Body of pancreas (tissue), 4 donors: ENCODE measurements at regions not wholly inside any gene's neighbourhood (a gene's known extent, or its start where the extent isn't known, plus 50 kb on each side); places are given as distances from the start of the nearest gene placed in this dataset.

Experiments used
- ATAC-seq: fragments of 150-250 bp; one replicate; pipeline ENCODE4 v1.9.1; 2016
- DNase-seq, 4 donors: peaks; one replicate each; pipeline ENCODE4 v3.0.0-alpha.2; 2019
- H3K27ac ChIP-seq, 4 donors: fragments of 200-600 bp; sonication (generic); 1 replicate in 3 of 4; 2 replicates in 1 of 4; pipeline versions ENCODE4 v1.5.1 to v1.6.1; 2016 to 2019; ENCODE audit warnings: mild to moderate bottlenecking in 1 of 4, mixed read lengths in 1 of 4, moderate library complexity in 1 of 4
- H3K27me3 ChIP-seq, 2 donors: fragments of 200-600 bp; sonication (generic); one replicate each; pipeline ENCODE4 v1.6.0; 2016; ENCODE audit warnings: mild to moderate bottlenecking in 1 of 2
- H3K36me3 ChIP-seq, 2 donors: fragments of 200-600 bp; sonication (generic); replicated peaks in 1 of 2; 2 replicates each; pipeline ENCODE4 v1.5.1; 2016; ENCODE audit warnings: low read depth in 2 of 2; ENCODE audit not compliant: insufficient read depth in 1 of 2
- H3K4me1 ChIP-seq: fragments of 200-600 bp; sonication (generic); one replicate; pipeline ENCODE4 v1.6.0; 2016
- H3K4me3 ChIP-seq, 2 donors: fragments of 200-600 bp; sonication (generic); 1 replicate in 1 of 2; 2 replicates in 1 of 2; pipeline ENCODE4 v1.5.1; 2016 to 2019
- H3K9me3 ChIP-seq, 3 donors: fragments of 200-600 bp; sonication (generic); 1 replicate in 2 of 3; 2 replicates in 1 of 3; pipeline ENCODE4 v1.5.1; 2016
- CTCF ChIP-seq, 7 experiments: fragments of 450-650 bp in 4 of 7; fragments of 200-600 bp in 3 of 7; sonication (generic) in 3 of 7; IDR thresholded peaks; one replicate each; pipeline ENCODE4 v1.5.1; 2016 to 2019; ENCODE audit warnings: antibody characterized with exemption in 7 of 7
- POLR2A ChIP-seq, 3 donors: fragments of 450-650 bp; IDR thresholded peaks; one replicate each; pipeline ENCODE4 v1.6.1; 2016; ENCODE audit warnings: antibody characterized with exemption in 3 of 3, mild to moderate bottlenecking in 2 of 3
- WGBS, 2 donors: methylation state at CpG; one replicate each; pipeline ENCODE4 v1.1.5; 2017; 5-methylcytosine and 5-hydroxymethylcytosine counted together
- intact Hi-C: fragments of 100-400 bp; cut with DNase I; formaldehyde crosslinking; loops from one replicate; pipeline ENCODE4 v1.15.1; 2023

GRCh38 chr1:239270509-239270908 lies 115.9 kb upstream of the CHRM3 start:
- no peaks in the 10 kb centered on the region for H3K36me3 ChIP-seq
- no peak for DNase-seq
- no peak overlapping the region for H3K4me3 ChIP-seq
- 91 to 93% methylated on average over 5 of the region's 5 CpGs for WGBS, 2 donors
- H3K27me3 ChIP-seq = no peaks in the 10 kb centered on the region
- TF ChIP-seq POLR2A (IDR thresholded peaks at IDR 0.05) = no peak
- TF ChIP-seq CTCF (IDR thresholded peaks at IDR 0.05) = no peak
- H3K4me1 ChIP-seq = no peaks in the 10 kb centered on the region
- H3K9me3 ChIP-seq = no peaks in the 10 kb centered on the region
- ATAC-seq = no peak
- intact Hi-C loops = no loop called here
- no peak overlapping the region for H3K27ac ChIP-seq

- Histone ChIP-seq H3K9me3 (no peaks in the 10 kb centered on the region), H3K27me3 (no peaks in the 10 kb centered on the region), H3K36me3 (no peaks in the 10 kb centered on the region), H3K4me3 (no peak overlapping the region), H3K27ac (no peak overlapping the region), H3K4me1 (no peaks in the 10 kb centered on the region)
- intact Hi-C loops = no loop called here
- DNase-seq (no peak), ATAC-seq (no peak)
- WGBS, 2 donors = 80 to 86% methylated on average over 4 of the region's 4 CpGs
- TF ChIP-seq CTCF (IDR thresholded peaks at IDR 0.05) (no peak), POLR2A (IDR thresholded peaks at IDR 0.05) (no peak)
Measured at GRCh38 chr1:239269706-239270105, 116.7 kb upstream of the CHRM3 start.

- DNase-seq = no peak
- Histone ChIP-seq H3K4me1 (no peaks in the 10 kb centered on the region), H3K4me3 (no peak overlapping the region), H3K9me3 (no peaks in the 10 kb centered on the region), H3K36me3 (no peaks in the 10 kb centered on the region), H3K27ac (no peak overlapping the region), H3K27me3 (no peaks in the 10 kb centered on the region)
- intact Hi-C loops = no loop called here
- ATAC-seq = no peak
- WGBS, 2 donors = 53 to 60% methylated on average over 4 of the region's 4 CpGs
- no peak for TF ChIP-seq POLR2A (IDR thresholded peaks at IDR 0.05)
- TF ChIP-seq CTCF (IDR thresholded peaks at IDR 0.05) = no peak
Measured at GRCh38 chr1:239268941-239269340, 117.4 kb upstream of the CHRM3 start.

- H3K4me3 ChIP-seq = no peak overlapping the region
- no peaks in the 10 kb centered on the region for H3K4me1 ChIP-seq
- no peaks in the 10 kb centered on the region for H3K27me3 ChIP-seq
- intact Hi-C loops = no loop called here
- H3K9me3 ChIP-seq = no peaks in the 10 kb centered on the region
- no peak overlapping the region for H3K27ac ChIP-seq
- no peaks in the 10 kb centered on the region for H3K36me3 ChIP-seq
- WGBS, 2 donors = 66 to 68% methylated on average over 6 of the region's 6 CpGs
- no peak for ATAC-seq
- DNase-seq = no peak
- TF ChIP-seq POLR2A (IDR thresholded peaks at IDR 0.05) (no peak), CTCF (IDR thresholded peaks at IDR 0.05) (no peak)
Measured at GRCh38 chr1:239268007-239268406, 118.4 kb upstream of the CHRM3 start.

GRCh38 chr1:239263801-239264200 lies 122.6 kb upstream of the CHRM3 start:
- peaks cover 4% of the 10 kb centered on the region for H3K4me1 ChIP-seq
- no peak for ATAC-seq
- 70 to 74% methylated on average over 5 of the region's 5 CpGs for WGBS, 2 donors
- intact Hi-C loops = no loop called here
- H3K4me3 ChIP-seq = no peak overlapping the region
- no peaks in the 10 kb centered on the region for H3K27me3 ChIP-seq
- no peaks in the 10 kb centered on the region for H3K36me3 ChIP-seq
- H3K9me3 ChIP-seq = no peaks in the 10 kb centered on the region
- no peak for DNase-seq
- TF ChIP-seq POLR2A (IDR thresholded peaks at IDR 0.05) (no peak), CTCF (IDR thresholded peaks at IDR 0.05) (no peak)
- H3K27ac ChIP-seq = no peak overlapping the region
